B cell (primary cell): ENCODE measurements at regions not wholly inside any gene's neighbourhood (a gene's known extent, or its start where the extent isn't known, plus 50 kb on each side); places are given as distances from the start of the nearest gene placed in this dataset.

Experiments
- ATAC-seq: fragments of 200-7000 bp; cut with Tn5 transposase; one replicate; pipeline ENCODE4 v1.10.0; 2021; ENCODE audit warnings: low read depth, mild to moderate bottlenecking, moderate number of reproducible peaks, moderate library complexity
- CTCF ChIA-PET: fragments of 350-600 bp; sonication (Branson Sonifier 250); formaldehyde crosslinking; loops from one replicate; lab custom pipeline; 2021; ENCODE audit warnings: antibody characterized with exemption, inconsistent platforms; lab: Charles Lee
- POLR2A ChIA-PET: fragments of 350-600 bp; sonication (Branson Sonifier 250); formaldehyde crosslinking; loops from one replicate; lab custom pipeline; 2021; ENCODE audit warnings: antibody characterized with exemption; lab: Charles Lee
- DNase-seq: peaks from one replicate; pipeline ENCODE4 v3.0.0; 2013
- H2AFZ ChIP-seq: 2 replicates; pipeline ENCODE4 v1.6.1; 2012; ENCODE audit warnings: mild to moderate bottlenecking, low read depth, low read length; ENCODE audit not compliant: insufficient read depth, poor library complexity, severe bottlenecking
- H3K27ac ChIP-seq, 2 donors: 1 replicate in 1 of 2; 2 replicates in 1 of 2; pipeline ENCODE4 v1.5.1; 2012 to 2013; ENCODE audit warnings: low read length in 2 of 2, mild to moderate bottlenecking in 2 of 2, moderate library complexity in 1 of 2
- H3K27me3 ChIP-seq, 4 experiments: fragments of 200-600 bp in 1 of 4; sonication (generic) in 1 of 4; replicated peaks in 1 of 4; 1 replicate in 2 of 4; 2 replicates in 2 of 4; pipeline versions ENCODE4 v1.6.1 to v1.7.0; 2013 to 2016; ENCODE audit warnings: low read length in 3 of 4, mild to moderate bottlenecking in 2 of 4, mixed read lengths in 1 of 4, moderate library complexity in 1 of 4; ENCODE audit not compliant: insufficient read depth in 4 of 4, control insufficient read depth in 3 of 4; ENCODE audit errors: control extremely low read depth in 1 of 4
- H3K36me3 ChIP-seq, 2 experiments: replicated peaks in 1 of 2; 1 replicate in 1 of 2; 2 replicates in 1 of 2; pipeline versions ENCODE4 v1.6.1 to v1.7.1; 2013; ENCODE audit warnings: low read length in 1 of 2; ENCODE audit not compliant: insufficient read depth in 2 of 2, control insufficient read depth in 1 of 2; ENCODE audit errors: control extremely low read depth in 1 of 2, extremely low read depth in 1 of 2
- H3K4me1 ChIP-seq, 2 donors: fragments of 200-600 bp in 1 of 2; sonication (generic) in 1 of 2; 1 replicate in 1 of 2; 2 replicates in 1 of 2; pipeline versions ENCODE4 v1.5.1 to v1.6.1; 2013 to 2017; ENCODE audit warnings: low read length in 2 of 2; ENCODE audit not compliant: control insufficient read depth in 2 of 2, insufficient read depth in 2 of 2
- H3K4me2 ChIP-seq: replicated peaks from 2 replicates; pipeline ENCODE3; 2012; ENCODE audit warnings: mild to moderate bottlenecking, low read depth, low read length; ENCODE audit not compliant: poor library complexity, severe bottlenecking
- H3K4me3 ChIP-seq, 5 experiments: fragments of 200-600 bp in 1 of 5; sonication (generic) in 1 of 5; 1 replicate in 3 of 5; 2 replicates in 2 of 5; pipeline versions ENCODE4 v1.5.1 to v1.7.0; 2011 to 2016; ENCODE audit warnings: low read length in 4 of 5, mild to moderate bottlenecking in 4 of 5, low read depth in 2 of 5, control low read depth in 1 of 5, moderate library complexity in 1 of 5; ENCODE audit not compliant: insufficient read depth in 1 of 5; ENCODE audit errors: control extremely low read depth in 1 of 5, extremely low read depth in 1 of 5
- H3K79me2 ChIP-seq: fragments of 200-600 bp; sonication (generic); one replicate; pipeline ENCODE4 v1.6.0; 2016; ENCODE audit warnings: low read length; ENCODE audit not compliant: control insufficient read depth, insufficient read depth
- H3K9ac ChIP-seq: fragments of 200-600 bp; sonication (generic); 2 replicates; pipeline ENCODE4 v1.6.1; 2017; ENCODE audit warnings: mild to moderate bottlenecking, low read length, moderate library complexity
- H3K9me3 ChIP-seq, 3 donors: one replicate each; pipeline versions ENCODE4 v1.6.1 to v1.7.1; 2013; ENCODE audit warnings: low read length in 2 of 3; ENCODE audit not compliant: control insufficient read depth in 2 of 3, insufficient read depth in 1 of 3; ENCODE audit errors: control extremely low read depth in 1 of 3
- H4K20me1 ChIP-seq: 2 replicates; pipeline ENCODE4 v1.6.0; 2012; ENCODE audit warnings: mild to moderate bottlenecking, low read length; ENCODE audit not compliant: insufficient read depth, control insufficient read depth, poor library complexity, severe bottlenecking
- H3K27ac Mint-ChIP-seq: one replicate; pipeline ENCODE4 v1.8.0; 2021; ENCODE audit warnings: mixed read lengths
- H3K27me3 Mint-ChIP-seq: one replicate; pipeline ENCODE4 v1.8.0; 2021; ENCODE audit warnings: mixed read lengths
- H3K4me1 Mint-ChIP-seq: one replicate; pipeline ENCODE4 v1.8.0; 2021; ENCODE audit warnings: mixed read lengths
- H3K4me3 Mint-ChIP-seq: one replicate; pipeline ENCODE4 v1.8.0; 2021; ENCODE audit warnings: mixed read lengths
- H3K9me3 Mint-ChIP-seq: one replicate; pipeline ENCODE4 v1.8.0; 2022; ENCODE audit warnings: mixed read lengths; ENCODE audit not compliant: insufficient read depth
- CTCF ChIP-seq: fragments of 200-600 bp; IDR thresholded peaks from one replicate; pipeline ENCODE4 v1.8.0; 2022; ENCODE audit warnings: antibody characterized with exemption, mild to moderate bottlenecking
- EZH2 ChIP-seq: IDR thresholded peaks from 2 replicates; pipeline ENCODE4 v1.6.1; 2012; ENCODE audit warnings: borderline replicate concordance, low read depth, mild to moderate bottlenecking, moderate library complexity, low read length; ENCODE audit not compliant: insufficient read depth, poor library complexity, severe bottlenecking
- WGBS: methylation state at CpG from one replicate; pipeline ENCODE4 v1.1.5; 2013; ENCODE audit warnings: missing lambda C conversion rate; ENCODE audit not compliant: insufficient coverage; 5-methylcytosine and 5-hydroxymethylcytosine counted together
- intact Hi-C: fragments of 100-400 bp; cut with micrococcal nuclease; formaldehyde crosslinking; loops from one replicate; pipeline ENCODE4 v1.10.0; 2022

- Histone ChIP-seq H2AFZ (no peak overlapping the region), H3K4me3 (no peak overlapping the region), H3K36me3 (no peaks in the 10 kb centered on the region), H3K27ac (no peak overlapping the region), H3K4me1 (no peaks in the 10 kb centered on the region), H3K4me2 (no peak overlapping the region), H3K9ac (no peak overlapping the region), H3K79me2 (no peaks in the 10 kb centered on the region), H3K9me3 (no peaks in the 10 kb centered on the region), H3K27me3 (no peaks in the 10 kb centered on the region), H4K20me1 (no peaks in the 10 kb centered on the region)
- ATAC-seq (no peak), DNase-seq (no peak)
- Mint-ChIP-seq H3K4me3 (no peak overlapping the region), H3K27ac (no peak overlapping the region), H3K4me1 (no peaks in the 10 kb centered on the region), H3K9me3 (no peaks in the 10 kb centered on the region), H3K27me3 (no peaks in the 10 kb centered on the region)
- WGBS, result no CpG with 5 or more reads among the region's 1 CpG
- intact Hi-C loops, result no loop called here
- TF ChIP-seq CTCF (no peak), EZH2 (no peak)
- CTCF ChIA-PET, result no interaction called here
- POLR2A ChIA-PET, result no interaction called here
Observed at GRCh38 chr1:102089791-102090190, 93.1 kb upstream of the OLFM3 start.

- TF ChIP-seq CTCF, result no peak
- TF ChIP-seq EZH2, result no peak
- Histone ChIP-seq H4K20me1 (no peaks in the 10 kb centered on the region), H3K27ac (no peak overlapping the region), H3K4me3 (no peak overlapping the region), H3K9ac (no peak overlapping the region), H3K4me2 (no peak overlapping the region), H3K79me2 (no peaks in the 10 kb centered on the region), H3K9me3 (no peaks in the 10 kb centered on the region), H3K27me3 (no peaks in the 10 kb centered on the region), H3K36me3 (no peaks in the 10 kb centered on the region), H2AFZ (no peak overlapping the region), H3K4me1 (no peaks in the 10 kb centered on the region)
- Mint-ChIP-seq H3K9me3 (no peaks in the 10 kb centered on the region), H3K27me3 (no peaks in the 10 kb centered on the region), H3K4me1 (no peaks in the 10 kb centered on the region), H3K4me3 (no peak overlapping the region), H3K27ac (no peak overlapping the region)
- ChIA-PET POLR2A (no interaction called here), CTCF (no interaction called here)
- DNase-seq (no peak), ATAC-seq (no peak)
- intact Hi-C loops, result no loop called here
- no CpG with 5 or more reads among the region's 1 CpG for WGBS
Observed at GRCh38 chr1:102085896-102086295, 89.2 kb upstream of the OLFM3 start.
